Sigmoid colon (tissue), 6 donors: ENCODE measurements at regions not wholly inside any gene's neighbourhood (a gene's known extent, or its start where the extent isn't known, plus 50 kb on each side); places are given as distances from the start of the nearest gene placed in this dataset.

Experiments
- DNase-seq: peaks from one replicate; pipeline ENCODE4 v3.0.0-alpha.2; 2019
- H3K27ac ChIP-seq, 4 donors: fragments of 200-600 bp; sonication (generic); one replicate each; pipeline ENCODE4 v1.5.1; 2016 to 2019; ENCODE audit warnings: mild to moderate bottlenecking in 1 of 4
- H3K27me3 ChIP-seq, 3 donors: fragments of 200-600 bp; sonication (generic); one replicate each; pipeline ENCODE4 v1.5.1; 2019; ENCODE audit warnings: mild to moderate bottlenecking in 1 of 3
- H3K36me3 ChIP-seq, 4 donors: fragments of 200-600 bp; sonication (generic); one replicate each; pipeline ENCODE4 v1.5.1; 2016 to 2019
- H3K4me1 ChIP-seq, 4 donors: fragments of 200-600 bp; sonication (generic); one replicate each; pipeline ENCODE4 v1.5.1; 2017 to 2019
- H3K4me3 ChIP-seq, 4 donors: fragments of 200-600 bp; sonication (generic); one replicate each; pipeline ENCODE4 v1.5.1; 2017 to 2019; ENCODE audit warnings: mild to moderate bottlenecking in 2 of 4, moderate library complexity in 1 of 4
- H3K9me3 ChIP-seq, 4 donors: fragments of 200-600 bp in 3 of 4; sonication (generic) in 3 of 4; one replicate each; pipeline versions ENCODE4 v1.5.1 to v1.6.1; 2013 to 2019
- EP300 ChIP-seq, 4 donors: sonication (generic); formaldehyde crosslinking; IDR thresholded peaks; one replicate each; pipeline ENCODE4 v1.6.1; 2017; ENCODE audit warnings: antibody characterized with exemption in 4 of 4
- POLR2A ChIP-seq, 2 donors: fragments of 450-650 bp; IDR thresholded peaks; one replicate each; pipeline ENCODE4 v1.6.1; 2016; ENCODE audit warnings: antibody characterized with exemption in 2 of 2, mild to moderate bottlenecking in 2 of 2, moderate library complexity in 2 of 2
- POLR2AphosphoS5 ChIP-seq, 4 donors: sonication (generic); formaldehyde crosslinking; IDR thresholded peaks; one replicate each; pipeline ENCODE4 v1.6.1; 2017; ENCODE audit warnings: antibody characterized with exemption in 4 of 4
- WGBS, 2 donors: extraction: QIAGEN DNeasy Blood & Tissue Kit; methylation state at CpG; one replicate each; pipeline ENCODE4 v1.1.7; 2013; 5-methylcytosine and 5-hydroxymethylcytosine counted together
- intact Hi-C: fragments of 100-400 bp; cut with DNase I; formaldehyde crosslinking; loops from one replicate; pipeline ENCODE4 v1.15.1; 2023
- TF ChIP-seq, protein P1 (sequence below), 4 experiments: fragments of 450-650 bp in 3 of 4; fragments of 200-600 bp in 1 of 4; IDR thresholded peaks; one replicate each; pipeline ENCODE4 v1.5.1; 2016 to 2019; ENCODE audit warnings: antibody characterized with exemption in 4 of 4, mild to moderate bottlenecking in 3 of 4, moderate library complexity in 2 of 4
- donor health status: healthy with polysubstance abuse.
- donor health status: healthy.

DNA sequence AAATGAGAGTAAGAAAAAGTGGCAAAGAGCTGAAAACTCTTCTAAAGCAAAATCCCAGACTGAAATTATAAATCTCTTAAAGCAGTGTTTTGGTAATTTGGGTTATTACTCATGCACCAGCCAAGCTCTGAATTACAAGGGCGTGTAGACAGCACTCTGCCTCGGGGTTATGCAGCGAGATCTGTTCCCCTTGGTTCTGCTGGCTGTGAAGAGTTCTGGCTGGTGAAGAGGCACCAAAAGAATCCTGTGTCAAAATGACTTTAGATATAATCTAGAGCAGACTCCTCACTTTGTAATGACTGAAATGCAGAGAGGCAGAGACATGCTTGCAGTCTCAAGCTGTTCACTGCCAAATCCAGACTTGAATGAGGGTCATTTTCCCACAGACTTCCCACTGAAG, 461.8 kb upstream of the CXADR start:
- Histone ChIP-seq H3K4me3 (no peak overlapping the region), H3K4me1 (no peaks in the 10 kb centered on the region), H3K27me3 (peaks cover 0 to 3% (median 0%) of the 10 kb centered on the region in 3 donors), H3K27ac (no peak overlapping the region), H3K9me3 (no peaks in the 10 kb centered on the region), H3K36me3 (no peaks in the 10 kb centered on the region)
- intact Hi-C loops, result no loop called here
- DNase-seq, result no peak
- TF ChIP-seq POLR2AphosphoS5 (IDR thresholded peaks at IDR 0.05), result no peak
- TF ChIP-seq, protein P1, sequence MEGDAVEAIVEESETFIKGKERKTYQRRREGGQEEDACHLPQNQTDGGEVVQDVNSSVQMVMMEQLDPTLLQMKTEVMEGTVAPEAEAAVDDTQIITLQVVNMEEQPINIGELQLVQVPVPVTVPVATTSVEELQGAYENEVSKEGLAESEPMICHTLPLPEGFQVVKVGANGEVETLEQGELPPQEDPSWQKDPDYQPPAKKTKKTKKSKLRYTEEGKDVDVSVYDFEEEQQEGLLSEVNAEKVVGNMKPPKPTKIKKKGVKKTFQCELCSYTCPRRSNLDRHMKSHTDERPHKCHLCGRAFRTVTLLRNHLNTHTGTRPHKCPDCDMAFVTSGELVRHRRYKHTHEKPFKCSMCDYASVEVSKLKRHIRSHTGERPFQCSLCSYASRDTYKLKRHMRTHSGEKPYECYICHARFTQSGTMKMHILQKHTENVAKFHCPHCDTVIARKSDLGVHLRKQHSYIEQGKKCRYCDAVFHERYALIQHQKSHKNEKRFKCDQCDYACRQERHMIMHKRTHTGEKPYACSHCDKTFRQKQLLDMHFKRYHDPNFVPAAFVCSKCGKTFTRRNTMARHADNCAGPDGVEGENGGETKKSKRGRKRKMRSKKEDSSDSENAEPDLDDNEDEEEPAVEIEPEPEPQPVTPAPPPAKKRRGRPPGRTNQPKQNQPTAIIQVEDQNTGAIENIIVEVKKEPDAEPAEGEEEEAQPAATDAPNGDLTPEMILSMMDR (IDR thresholded peaks at IDR 0.05), result no peak
- TF ChIP-seq EP300 (IDR thresholded peaks at IDR 0.05), result no peak
- 60 to 71% methylated on average over 3 of the region's 3 CpGs for WGBS, 2 donors

- WGBS, 2 donors, result 34 to 49% methylated on average over 7 of the region's 7 CpGs
- no peaks in the 10 kb centered on the region for H3K36me3 ChIP-seq
- DNase-seq, result no peak
- no peak overlapping the region for H3K4me3 ChIP-seq
- no peaks in the 10 kb centered on the region for H3K27me3 ChIP-seq
- no peaks in the 10 kb centered on the region for H3K9me3 ChIP-seq
- intact Hi-C loops, result no loop called here
- TF ChIP-seq EP300 (IDR thresholded peaks at IDR 0.05), result no peak
- no peak for TF ChIP-seq POLR2A (IDR thresholded peaks at IDR 0.05)
- no peak for TF ChIP-seq POLR2AphosphoS5 (IDR thresholded peaks at IDR 0.05)
- TF ChIP-seq, protein P1 (IDR thresholded peaks at IDR 0.05), result no peak
- H3K27ac ChIP-seq, result no peak overlapping the region
- no peaks in the 10 kb centered on the region for H3K4me1 ChIP-seq
Observed at GRCh38 chr21:17053321-17053720, 459.5 kb upstream of the CXADR start.

DNA sequence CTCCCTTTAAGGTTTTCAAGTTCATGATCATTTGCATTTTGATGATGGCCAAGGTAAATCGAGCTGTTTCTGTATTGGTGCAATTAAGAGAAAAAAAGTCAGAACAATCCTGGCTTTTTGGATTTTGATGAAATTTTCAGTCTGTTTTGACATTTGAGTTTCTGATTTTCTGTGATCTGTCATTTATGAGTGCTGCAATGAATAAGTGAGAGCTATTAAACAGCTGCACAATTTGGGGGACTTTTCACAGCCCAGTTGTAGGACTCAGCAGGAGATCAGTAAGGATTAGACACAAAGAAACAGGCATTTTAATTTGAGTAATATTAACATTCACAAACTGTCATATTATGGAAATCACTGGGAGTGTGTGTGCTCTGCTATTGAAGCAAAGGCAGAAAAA, 452.9 kb upstream of the CXADR start:
- Histone ChIP-seq H3K27ac (no peak overlapping the region), H3K27me3 (no peaks in the 10 kb centered on the region), H3K4me3 (no peak overlapping the region), H3K36me3 (no peaks in the 10 kb centered on the region), H3K4me1 (no peaks in the 10 kb centered on the region), H3K9me3 (no peaks in the 10 kb centered on the region)
- no peak for TF ChIP-seq POLR2A (IDR thresholded peaks at IDR 0.05)
- TF ChIP-seq, protein P1 (IDR thresholded peaks at IDR 0.05), result no peak
- TF ChIP-seq POLR2AphosphoS5 (IDR thresholded peaks at IDR 0.05), result no peak
- TF ChIP-seq EP300 (IDR thresholded peaks at IDR 0.05), result no peak
- DNase-seq, result no peak
- 25 to 66% methylated on average over 1 of the region's 1 CpG for WGBS, 2 donors
- intact Hi-C loops, result no loop called here

DNA sequence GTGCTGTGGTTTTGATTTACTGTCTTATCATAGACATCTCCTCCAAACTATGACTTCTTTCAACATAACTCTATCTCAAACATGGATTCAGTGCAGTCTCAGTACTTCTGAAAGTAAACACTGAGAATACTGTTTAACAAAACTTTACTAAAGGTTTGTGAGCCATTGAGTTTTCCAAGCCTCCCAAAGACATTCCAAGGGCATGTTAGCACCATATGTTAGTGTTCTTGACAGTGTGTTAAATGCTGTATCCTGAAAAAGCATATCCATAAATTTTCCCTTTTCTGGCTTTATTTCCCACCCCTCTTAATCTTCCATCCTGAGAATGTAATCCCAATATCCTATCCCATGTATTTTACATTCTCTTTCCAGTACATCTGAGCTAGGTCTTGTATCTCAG, 446.8 kb upstream of the CXADR start:
- Histone ChIP-seq H3K36me3 (no peaks in the 10 kb centered on the region), H3K27me3 (no peaks in the 10 kb centered on the region), H3K4me1 (no peaks in the 10 kb centered on the region), H3K4me3 (no peak overlapping the region), H3K27ac (no peak overlapping the region), H3K9me3 (no peaks in the 10 kb centered on the region)
- TF ChIP-seq POLR2AphosphoS5 (IDR thresholded peaks at IDR 0.05) (no peak), POLR2A (IDR thresholded peaks at IDR 0.05) (no peak), EP300 (IDR thresholded peaks at IDR 0.05) (no peak)
- TF ChIP-seq, protein P1 (IDR thresholded peaks at IDR 0.05), result no peak
- intact Hi-C loops, result no loop called here
- no peak for DNase-seq

- no peak for DNase-seq
- intact Hi-C loops, result no loop called here
- H3K36me3 ChIP-seq, result no peaks in the 10 kb centered on the region
- TF ChIP-seq POLR2A (IDR thresholded peaks at IDR 0.05) (no peak), POLR2AphosphoS5 (IDR thresholded peaks at IDR 0.05) (no peak)
- no peaks in the 10 kb centered on the region for H3K4me1 ChIP-seq
- 78 to 85% methylated on average over 3 of the region's 3 CpGs for WGBS, 2 donors
- H3K9me3 ChIP-seq, result no peaks in the 10 kb centered on the region
- no peak overlapping the region for H3K27ac ChIP-seq
- H3K4me3 ChIP-seq, result no peak overlapping the region
- H3K27me3 ChIP-seq, result no peaks in the 10 kb centered on the region
Observed at GRCh38 chr21:17071093-17071492, 441.8 kb upstream of the CXADR start.
